NT2/D1 (cell line): ENCODE measurements at regions not wholly inside any gene's neighbourhood (a gene's known extent, or its start where the extent isn't known, plus 50 kb on each side); places are given as distances from the start of the nearest gene placed in this dataset.

Experiments used
- SUZ12 ChIP-seq: IDR thresholded peaks from 2 replicates; pipeline ENCODE4 v1.6.1; 2011; ENCODE audit not compliant: insufficient read length, insufficient read depth; ENCODE audit errors: extremely low read depth
- YY1 ChIP-seq: IDR thresholded peaks from 2 replicates; pipeline ENCODE4 v1.6.1; 2011; ENCODE audit not compliant: insufficient read length, insufficient read depth
- ZNF274 ChIP-seq: IDR thresholded peaks from 2 replicates; pipeline ENCODE4 v1.6.1; 2011; ENCODE audit warnings: mild to moderate bottlenecking, low read depth, low read length

DNA sequence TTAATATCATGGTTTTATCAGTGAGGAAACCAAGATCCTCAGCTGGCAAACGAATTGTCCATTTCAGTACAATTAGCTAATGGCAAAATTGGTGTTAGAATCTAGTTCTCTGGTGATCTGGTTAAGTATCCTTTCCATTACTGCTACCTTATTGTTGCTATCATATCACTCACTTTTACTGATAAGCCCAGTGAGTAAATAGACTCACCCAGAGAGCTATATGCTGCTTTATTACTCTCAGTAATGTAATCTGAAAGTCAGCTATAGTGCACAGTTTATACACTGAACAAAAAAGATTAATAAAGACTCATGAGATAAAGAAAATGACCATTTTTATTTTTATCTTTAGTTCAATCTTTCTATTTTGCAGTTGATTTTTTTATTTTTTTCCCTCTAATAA lies 95.0 kb downstream of the DMAC1 start:
- TF ChIP-seq YY1, result no peak
- no peak for TF ChIP-seq ZNF274
- no peak for TF ChIP-seq SUZ12
